GM12872 (cell line): ENCODE measurements at regions not wholly inside any gene's neighbourhood (a gene's known extent, or its start where the extent isn't known, plus 50 kb on each side); places are given as distances from the start of the nearest gene placed in this dataset.

ENCODE experiments used
- TF ChIP-seq, protein P1 (sequence below): IDR thresholded peaks from 3 replicates; pipeline ENCODE4 v1.5.1; 2011; ENCODE audit warnings: low read depth, mild to moderate bottlenecking, low read length, moderate library complexity; ENCODE audit not compliant: insufficient read depth

DNA sequence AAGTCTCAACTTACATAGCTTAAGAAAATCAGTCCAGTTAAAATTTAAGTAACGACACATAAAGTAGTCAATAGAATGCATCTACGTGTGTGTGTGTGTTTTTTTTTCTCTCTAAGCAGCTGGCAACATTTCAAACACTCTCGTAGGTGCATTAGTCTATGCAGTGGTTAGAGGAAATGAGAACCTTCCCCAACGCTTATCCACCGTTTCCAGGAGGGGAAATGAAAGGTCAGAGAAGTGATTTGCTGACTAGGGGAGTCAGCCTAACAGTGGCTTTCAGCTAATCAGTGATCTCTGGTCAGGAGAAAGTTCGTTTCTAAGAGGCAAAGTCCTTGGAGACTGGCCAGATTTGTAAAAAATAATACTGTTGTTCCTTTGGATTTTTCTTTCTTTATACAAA lies 806.6 kb downstream of the C6orf118 start:
- TF ChIP-seq, protein P1, sequence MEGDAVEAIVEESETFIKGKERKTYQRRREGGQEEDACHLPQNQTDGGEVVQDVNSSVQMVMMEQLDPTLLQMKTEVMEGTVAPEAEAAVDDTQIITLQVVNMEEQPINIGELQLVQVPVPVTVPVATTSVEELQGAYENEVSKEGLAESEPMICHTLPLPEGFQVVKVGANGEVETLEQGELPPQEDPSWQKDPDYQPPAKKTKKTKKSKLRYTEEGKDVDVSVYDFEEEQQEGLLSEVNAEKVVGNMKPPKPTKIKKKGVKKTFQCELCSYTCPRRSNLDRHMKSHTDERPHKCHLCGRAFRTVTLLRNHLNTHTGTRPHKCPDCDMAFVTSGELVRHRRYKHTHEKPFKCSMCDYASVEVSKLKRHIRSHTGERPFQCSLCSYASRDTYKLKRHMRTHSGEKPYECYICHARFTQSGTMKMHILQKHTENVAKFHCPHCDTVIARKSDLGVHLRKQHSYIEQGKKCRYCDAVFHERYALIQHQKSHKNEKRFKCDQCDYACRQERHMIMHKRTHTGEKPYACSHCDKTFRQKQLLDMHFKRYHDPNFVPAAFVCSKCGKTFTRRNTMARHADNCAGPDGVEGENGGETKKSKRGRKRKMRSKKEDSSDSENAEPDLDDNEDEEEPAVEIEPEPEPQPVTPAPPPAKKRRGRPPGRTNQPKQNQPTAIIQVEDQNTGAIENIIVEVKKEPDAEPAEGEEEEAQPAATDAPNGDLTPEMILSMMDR, result no peak

DNA sequence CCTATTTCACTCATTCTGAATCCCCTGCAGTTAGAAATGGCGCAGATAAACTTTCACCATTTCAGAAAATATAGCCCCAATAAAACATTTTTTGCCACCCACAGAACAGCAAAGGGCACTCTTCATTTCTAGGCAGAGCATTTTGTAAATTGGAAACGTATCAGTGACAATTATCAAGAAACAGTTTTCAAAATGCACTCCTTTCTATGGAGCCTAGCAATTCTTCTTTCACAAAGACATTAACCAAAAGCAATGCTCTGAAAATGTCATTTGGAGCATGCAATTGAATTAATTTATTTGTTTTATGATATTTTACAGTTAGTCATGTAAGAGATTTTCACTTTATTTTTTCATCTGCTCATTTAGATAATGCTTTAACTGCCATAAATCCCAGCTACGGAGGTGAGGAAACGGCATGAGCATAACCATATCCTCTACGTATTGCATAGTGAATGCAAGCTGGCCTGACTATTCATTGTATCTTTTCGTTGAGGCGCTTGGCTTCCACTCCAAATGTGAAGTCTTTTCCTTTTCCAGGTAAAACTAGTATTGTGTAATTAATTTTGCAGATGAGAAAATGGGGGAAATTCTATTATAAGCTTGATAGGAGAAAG lies 813.4 kb downstream of the C6orf118 start:
- TF ChIP-seq, protein P1, result no peak

DNA sequence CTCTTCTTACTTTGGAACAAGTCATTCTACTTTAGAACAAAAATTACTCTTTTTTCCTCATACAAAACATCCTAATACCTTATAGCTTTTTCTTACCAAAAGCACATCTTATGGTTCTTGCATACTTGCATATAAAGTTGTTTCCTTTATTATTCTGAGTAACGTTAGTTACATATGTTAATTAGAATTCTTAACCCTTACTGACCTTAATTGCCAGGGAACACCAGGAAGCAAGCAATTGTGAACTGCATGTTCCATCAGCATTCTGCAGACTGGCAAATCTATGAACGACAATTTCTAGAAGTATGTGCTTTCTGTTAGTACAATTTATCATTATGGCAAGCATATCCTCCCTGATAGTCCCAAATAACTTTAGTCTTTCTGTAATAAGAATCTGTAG lies 831.0 kb downstream of the C6orf118 start:
- TF ChIP-seq, protein P1, result no peak

DNA sequence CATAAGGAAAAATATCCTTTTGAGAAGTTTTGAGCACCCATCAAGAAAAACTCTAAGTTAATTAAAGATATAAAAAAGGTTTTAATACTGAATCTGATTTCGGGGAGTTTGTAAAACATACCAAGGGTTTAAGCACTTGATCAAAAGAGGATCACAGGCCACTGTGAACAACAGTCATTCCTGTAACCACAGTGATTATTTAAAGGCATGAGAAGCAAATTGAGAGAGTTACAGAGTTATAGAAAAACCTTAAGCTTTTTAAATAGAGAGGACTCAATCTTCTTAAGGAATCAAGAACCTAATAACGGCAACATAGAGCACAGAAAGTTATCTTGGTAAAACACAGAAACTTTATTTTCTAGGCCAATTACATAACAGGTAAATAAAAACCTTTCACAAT lies 831.6 kb downstream of the C6orf118 start:
- TF ChIP-seq, protein P1, result no peak

DNA sequence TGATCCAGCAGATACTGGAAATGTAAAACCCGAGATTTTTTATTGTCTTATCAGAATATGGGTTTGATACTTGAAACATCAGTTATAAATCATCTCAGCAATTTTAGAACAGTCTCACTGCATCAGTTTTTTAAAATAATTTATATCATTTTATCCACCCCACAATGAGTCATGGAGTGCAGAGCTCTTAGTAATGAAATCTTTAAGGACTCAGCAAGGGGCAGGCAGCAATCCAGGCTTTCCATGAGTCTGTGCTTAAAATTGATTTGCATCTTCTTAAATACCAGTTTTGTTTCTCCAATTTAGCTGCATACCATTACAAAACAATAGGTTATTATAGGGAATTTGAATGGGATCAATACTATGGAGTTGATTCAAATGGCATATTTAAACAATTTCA lies 832.3 kb downstream of the C6orf118 start:
- TF ChIP-seq, protein P1, result no peak

DNA sequence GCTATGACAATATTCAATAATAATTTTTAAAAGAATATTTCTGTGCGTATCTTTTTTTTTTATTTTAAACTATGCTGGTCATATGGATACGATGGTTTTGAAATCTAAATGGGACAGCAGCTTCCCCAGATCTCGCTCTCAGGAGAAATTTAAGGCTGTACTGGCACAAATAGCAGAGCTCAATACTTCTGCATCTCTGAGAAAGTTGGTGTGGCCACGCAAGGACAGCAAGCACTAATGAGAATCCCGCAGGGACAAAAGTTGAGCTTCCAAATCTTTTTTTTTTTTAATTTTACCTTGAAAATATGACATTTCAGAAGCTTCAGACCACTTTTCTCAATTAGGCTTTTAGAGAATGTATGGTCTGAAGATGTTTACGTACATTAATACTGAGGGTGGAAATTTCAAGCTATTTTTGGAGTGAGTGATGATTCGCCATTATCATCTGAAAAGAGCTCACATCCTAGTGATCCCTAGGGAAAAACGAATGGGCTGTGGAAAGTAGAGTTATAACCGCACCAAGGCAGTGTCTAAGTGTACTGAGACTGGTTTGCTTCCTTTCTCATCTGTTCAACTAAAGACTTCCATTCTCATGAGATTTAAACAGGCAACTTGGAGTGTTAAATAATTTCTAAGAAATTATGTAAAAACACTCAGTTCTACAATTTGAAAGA lies 840.0 kb downstream of the C6orf118 start:
- TF ChIP-seq, protein P1, result no peak

DNA sequence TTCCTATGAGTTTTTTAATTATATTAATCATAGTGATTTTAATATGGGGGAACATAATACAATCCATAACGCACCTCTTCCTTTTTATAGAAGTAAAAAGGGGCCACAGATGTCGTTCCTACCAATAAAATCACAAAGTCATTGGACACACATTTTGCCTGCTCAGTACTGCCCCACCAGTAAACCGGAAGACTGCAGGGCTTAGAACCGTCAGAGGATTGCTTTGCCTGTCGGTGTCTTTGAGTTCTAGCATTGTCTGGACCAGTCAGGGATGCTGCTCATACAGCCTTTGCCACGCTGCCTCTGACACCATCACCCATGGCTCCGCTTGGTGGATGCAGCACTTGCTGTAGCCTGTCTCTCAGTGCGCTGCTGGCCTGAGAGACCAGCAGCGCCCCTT lies 853.6 kb downstream of the C6orf118 start:
- TF ChIP-seq, protein P1, result no peak
